ENCODE measurements at regions not wholly inside any gene's neighbourhood (a gene's known extent, or its start where the extent isn't known, plus 50 kb on each side); places are given as distances from the start of the nearest gene placed in this dataset.

DNA sequence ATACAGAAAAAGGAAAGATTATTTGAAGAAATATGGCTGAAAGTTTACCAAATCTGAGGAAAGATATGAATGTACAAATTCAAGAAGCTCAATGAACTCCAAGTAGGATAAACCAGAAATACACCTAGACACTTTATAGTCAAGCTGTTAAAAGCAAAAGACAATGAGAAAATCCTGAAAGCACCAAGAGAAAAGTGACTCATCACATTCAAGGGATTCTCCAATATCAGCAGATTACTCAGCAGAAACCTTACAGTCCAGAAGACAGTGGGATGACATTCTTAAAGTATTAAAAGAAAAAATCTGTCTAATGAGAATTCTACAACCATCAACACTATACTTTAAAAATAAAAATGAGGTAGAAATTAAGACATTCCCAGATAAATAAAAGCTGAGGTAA is 223.8 kb upstream of the ZCCHC13 start:
- no peaks in the 10 kb centered on the region for H3K9me3 ChIP-seq (ENCODE audit: control insufficient read depth, insufficient read depth, low read length)
- H3K36me3 ChIP-seq (ENCODE audit: control insufficient read depth, low read length): no peaks in the 10 kb centered on the region
- no peaks in the 10 kb centered on the region for H4K20me1 ChIP-seq (ENCODE audit: control insufficient read depth, insufficient read depth, low read depth, low read length)
- TF ChIP-seq CTCF (IDR thresholded peaks at IDR 0.05; ENCODE audit: low read depth, low read length, poor library complexity, severe bottlenecking) (no peak), EZH2phosphoT487 (IDR thresholded peaks at IDR 0.05; ENCODE audit: borderline replicate concordance, low read length) (no peak)
- no peaks in the 10 kb centered on the region for H3K9me2 ChIP-seq (replicated peaks; ENCODE audit: control insufficient read depth, low read length)
- H3K27me3 ChIP-seq (ENCODE audit: control insufficient read depth, low read length): no peaks in the 10 kb centered on the region
- H3K4me3 ChIP-seq (ENCODE audit: low read length): no peak overlapping the region
- no peak overlapping the region for H3K27ac ChIP-seq (ENCODE audit: low read depth, low read length)
- H3F3A ChIP-seq (ENCODE audit: control insufficient read depth, insufficient read depth): no peaks in the 10 kb centered on the region
- H3K4me1 ChIP-seq (ENCODE audit: control insufficient read depth, low read length): no peaks in the 10 kb centered on the region
- no peaks in the 10 kb centered on the region for H3K79me2 ChIP-seq (ENCODE audit: control insufficient read depth, low read length)
- H3K4me2 ChIP-seq (ENCODE audit: low read length): no peak overlapping the region

GRCh38 chrX:74065831-74066390 is 213.4 kb upstream of the XIST start:
- H3K79me2 ChIP-seq (ENCODE audit: control insufficient read depth, low read length): no peaks in the 10 kb centered on the region
- no peak overlapping the region for H3K4me3 ChIP-seq (ENCODE audit: low read length)
- H3K4me2 ChIP-seq (ENCODE audit: low read length): no peak overlapping the region
- H3K27ac ChIP-seq (ENCODE audit: low read depth, low read length): no peak overlapping the region
- TF ChIP-seq CTCF (IDR thresholded peaks at IDR 0.05; ENCODE audit: low read depth, low read length, poor library complexity, severe bottlenecking) (no peak), EZH2phosphoT487 (IDR thresholded peaks at IDR 0.05; ENCODE audit: borderline replicate concordance, low read length) (no peak)
- H3K9me2 ChIP-seq (replicated peaks; ENCODE audit: control insufficient read depth, low read length): no peaks in the 10 kb centered on the region
- H3K4me1 ChIP-seq (ENCODE audit: control insufficient read depth, low read length): no peaks in the 10 kb centered on the region
- H3K36me3 ChIP-seq (ENCODE audit: control insufficient read depth, low read length): no peaks in the 10 kb centered on the region
- no peaks in the 10 kb centered on the region for H3K27me3 ChIP-seq (ENCODE audit: control insufficient read depth, low read length)
- no peaks in the 10 kb centered on the region for H3K9me3 ChIP-seq (ENCODE audit: control insufficient read depth, insufficient read depth, low read length)
- H3F3A ChIP-seq (ENCODE audit: control insufficient read depth, insufficient read depth): no peaks in the 10 kb centered on the region
- H4K20me1 ChIP-seq (ENCODE audit: control insufficient read depth, insufficient read depth, low read depth, low read length): no peaks in the 10 kb centered on the region

- Histone ChIP-seq H3K79me2 (ENCODE audit: control insufficient read depth, low read length) (no peaks in the 10 kb centered on the region), H3K27me3 (ENCODE audit: control insufficient read depth, low read length) (no peaks in the 10 kb centered on the region), H3K27ac (ENCODE audit: low read depth, low read length) (no peak overlapping the region), H4K20me1 (ENCODE audit: control insufficient read depth, insufficient read depth, low read depth, low read length) (no peaks in the 10 kb centered on the region), H3F3A (ENCODE audit: control insufficient read depth, insufficient read depth) (no peaks in the 10 kb centered on the region), H3K4me3 (ENCODE audit: low read length) (no peak overlapping the region), H3K4me1 (ENCODE audit: control insufficient read depth, low read length) (no peaks in the 10 kb centered on the region), H3K9me2 (replicated peaks; ENCODE audit: control insufficient read depth, low read length) (no peaks in the 10 kb centered on the region), H3K36me3 (ENCODE audit: control insufficient read depth, low read length) (no peaks in the 10 kb centered on the region), H3K4me2 (ENCODE audit: low read length) (no peak overlapping the region), H3K9me3 (ENCODE audit: control insufficient read depth, insufficient read depth, low read length) (no peaks in the 10 kb centered on the region)
- TF ChIP-seq CTCF (IDR thresholded peaks at IDR 0.05; ENCODE audit: low read depth, low read length, poor library complexity, severe bottlenecking): no peak
- no peak for TF ChIP-seq EZH2phosphoT487 (IDR thresholded peaks at IDR 0.05; ENCODE audit: borderline replicate concordance, low read length)
Measured at GRCh38 chrX:74063426-74064155, 211.1 kb upstream of the XIST start.

All from DOHH2 (cell line).